ENCODE measurements at regions not wholly inside any gene's neighbourhood (a gene's known extent, or its start where the extent isn't known, plus 50 kb on each side); places are given as distances from the start of the nearest gene placed in this dataset.
A peak's percentile ranks its signal among the peaks of the same experiment; 100 is the strongest.

DNA sequence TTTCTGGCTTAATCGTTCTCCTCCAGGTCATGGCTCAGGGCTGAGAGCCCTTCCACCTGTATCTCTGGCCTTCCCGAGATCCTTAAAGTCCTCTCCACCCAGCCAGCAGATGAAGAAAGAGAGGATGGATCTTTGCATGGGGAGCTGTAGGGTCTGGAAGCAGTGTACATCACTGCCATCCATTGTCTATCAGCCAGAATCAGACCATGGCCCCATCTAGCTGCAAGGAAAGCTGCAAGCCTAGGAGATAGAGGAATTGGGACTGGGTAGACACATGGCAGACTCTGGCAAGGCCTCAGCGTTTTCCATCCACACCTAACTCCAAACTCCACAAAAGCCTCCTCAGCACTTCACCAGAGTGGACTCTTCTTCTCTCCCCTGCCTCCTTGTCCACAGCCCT, 113.8 kb upstream of the MAFB start:
- DNase-seq, result no peak
- Mint-ChIP-seq H3K4me3 (no peak overlapping the region), H3K4me1 (peaks cover 26% of the 10 kb centered on the region), H3K27me3 (ENCODE audit: low read depth, poor library complexity) (peaks cover 30% of the 10 kb centered on the region), H3K36me3 (ENCODE audit: low read depth) (no peaks in the 10 kb centered on the region), H3K27ac (no peak overlapping the region), H3K9me3 (no peaks in the 10 kb centered on the region)
- TF ChIP-seq, protein P1, sequence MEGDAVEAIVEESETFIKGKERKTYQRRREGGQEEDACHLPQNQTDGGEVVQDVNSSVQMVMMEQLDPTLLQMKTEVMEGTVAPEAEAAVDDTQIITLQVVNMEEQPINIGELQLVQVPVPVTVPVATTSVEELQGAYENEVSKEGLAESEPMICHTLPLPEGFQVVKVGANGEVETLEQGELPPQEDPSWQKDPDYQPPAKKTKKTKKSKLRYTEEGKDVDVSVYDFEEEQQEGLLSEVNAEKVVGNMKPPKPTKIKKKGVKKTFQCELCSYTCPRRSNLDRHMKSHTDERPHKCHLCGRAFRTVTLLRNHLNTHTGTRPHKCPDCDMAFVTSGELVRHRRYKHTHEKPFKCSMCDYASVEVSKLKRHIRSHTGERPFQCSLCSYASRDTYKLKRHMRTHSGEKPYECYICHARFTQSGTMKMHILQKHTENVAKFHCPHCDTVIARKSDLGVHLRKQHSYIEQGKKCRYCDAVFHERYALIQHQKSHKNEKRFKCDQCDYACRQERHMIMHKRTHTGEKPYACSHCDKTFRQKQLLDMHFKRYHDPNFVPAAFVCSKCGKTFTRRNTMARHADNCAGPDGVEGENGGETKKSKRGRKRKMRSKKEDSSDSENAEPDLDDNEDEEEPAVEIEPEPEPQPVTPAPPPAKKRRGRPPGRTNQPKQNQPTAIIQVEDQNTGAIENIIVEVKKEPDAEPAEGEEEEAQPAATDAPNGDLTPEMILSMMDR (IDR thresholded peaks at IDR 0.05), result no peak

DNA sequence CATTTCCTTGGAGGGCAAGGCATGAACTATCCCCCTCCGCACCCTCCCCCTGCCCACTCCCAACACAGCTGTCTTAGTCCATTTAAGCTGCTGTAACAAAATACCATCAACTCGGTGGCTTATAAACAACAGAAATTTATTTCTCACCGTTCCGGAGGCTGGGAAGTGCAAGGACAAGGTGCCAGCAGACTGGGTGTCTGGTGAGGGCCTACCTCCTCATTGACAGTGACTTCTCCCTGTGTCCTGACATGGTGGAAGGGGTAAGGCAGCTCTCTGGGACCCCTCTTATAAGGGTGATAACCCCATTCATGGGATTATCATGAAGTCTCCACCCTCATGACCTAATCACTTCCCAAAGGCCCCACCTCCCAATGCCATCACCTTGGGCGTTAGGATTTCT, 114.3 kb upstream of the MAFB start:
- Mint-ChIP-seq H3K9me3 (no peaks in the 10 kb centered on the region), H3K27me3 (ENCODE audit: low read depth, poor library complexity) (peaks cover 30% of the 10 kb centered on the region), H3K4me3 (no peak overlapping the region), H3K27ac (no peak overlapping the region), H3K36me3 (ENCODE audit: low read depth) (no peaks in the 10 kb centered on the region), H3K4me1 (peaks cover 29% of the 10 kb centered on the region)
- TF ChIP-seq, protein P1 (IDR thresholded peaks at IDR 0.05), result no peak
- DNase-seq, result no peak

DNA sequence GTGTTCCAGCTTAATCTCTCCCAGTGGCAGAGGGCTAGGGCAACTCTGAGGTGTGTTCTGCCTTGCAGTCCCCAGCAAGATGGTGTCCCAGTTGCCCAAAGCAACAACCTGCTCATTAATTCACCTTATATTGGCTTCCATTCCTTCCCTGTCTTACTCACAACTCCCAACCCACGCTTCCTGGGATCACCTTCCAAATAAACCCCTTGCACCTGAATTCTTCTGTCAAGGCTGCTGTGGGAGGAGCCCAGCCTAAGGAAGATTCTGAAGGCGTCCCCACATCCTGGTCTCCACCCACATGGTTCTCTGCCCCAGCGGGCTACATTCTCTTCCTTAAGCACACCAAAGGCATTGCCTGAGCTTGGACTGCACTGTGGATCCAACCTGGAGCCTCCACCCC, 116.6 kb upstream of the MAFB start:
- TF ChIP-seq, protein P1 (IDR thresholded peaks at IDR 0.05), result no peak
- H3K27me3 Mint-ChIP-seq (ENCODE audit: low read depth, poor library complexity), result peaks cover 37% of the 10 kb centered on the region
- no peaks in the 10 kb centered on the region for H3K36me3 Mint-ChIP-seq (ENCODE audit: low read depth)
- no peaks in the 10 kb centered on the region for H3K9me3 Mint-ChIP-seq
- no peak overlapping the region for H3K4me3 Mint-ChIP-seq
- no peak for DNase-seq
- H3K27ac Mint-ChIP-seq, result no peak overlapping the region
- H3K4me1 Mint-ChIP-seq, result peaks cover 44% of the 10 kb centered on the region

DNA sequence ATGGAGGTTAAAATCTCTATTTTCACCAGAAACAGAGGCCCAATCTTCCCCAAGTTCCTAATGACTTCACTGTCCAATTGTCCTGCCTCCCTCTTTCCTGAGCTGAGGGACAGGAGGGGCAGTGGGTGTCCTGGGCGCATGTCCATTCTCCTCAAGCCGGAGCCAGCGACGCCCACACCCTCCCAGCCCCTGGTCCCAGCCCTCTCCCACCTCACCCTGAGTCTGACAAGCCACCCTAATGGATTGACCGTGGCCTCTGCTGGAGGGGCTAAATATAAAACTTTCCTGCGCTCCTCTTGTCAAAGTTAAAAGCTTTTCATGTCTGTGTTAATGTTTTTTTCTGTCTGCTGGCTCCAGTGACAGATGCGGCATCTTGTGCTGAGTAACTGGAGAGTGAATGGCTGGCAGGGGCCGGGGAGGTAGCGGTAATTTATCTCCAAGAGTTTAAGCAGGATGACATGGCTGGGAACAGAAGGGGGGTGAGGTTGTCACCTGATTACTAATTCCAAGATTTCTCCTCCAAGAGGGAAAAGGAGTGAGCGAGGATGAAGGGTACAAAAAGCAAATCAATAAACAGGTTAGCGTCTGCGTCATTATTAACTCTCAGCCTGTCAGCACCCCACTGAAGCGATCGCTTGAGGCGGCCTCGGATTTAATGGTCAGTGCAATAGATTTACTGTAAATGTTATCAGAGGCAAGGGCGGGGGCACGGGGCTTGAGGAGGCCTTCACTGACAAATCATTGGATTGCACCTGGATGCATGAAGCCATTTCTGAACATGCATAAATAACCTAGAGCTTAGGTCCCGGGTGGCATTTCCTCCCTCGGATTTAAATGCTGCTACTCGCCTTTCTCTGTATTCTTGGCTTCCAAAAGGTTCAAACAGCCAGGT, 118.1 kb upstream of the MAFB start:
- Mint-ChIP-seq H3K4me3 (peak overlapping the region; percentile 36), H3K4me1 (peaks cover 44% of the 10 kb centered on the region), H3K9me3 (no peaks in the 10 kb centered on the region), H3K27ac (peak overlapping the region; percentile 75), H3K36me3 (ENCODE audit: low read depth) (no peaks in the 10 kb centered on the region), H3K27me3 (ENCODE audit: low read depth, poor library complexity) (peaks cover 27% of the 10 kb centered on the region)
- TF ChIP-seq, protein P1 (IDR thresholded peaks at IDR 0.05), result no peak
- peak; percentile 30 for DNase-seq

DNA sequence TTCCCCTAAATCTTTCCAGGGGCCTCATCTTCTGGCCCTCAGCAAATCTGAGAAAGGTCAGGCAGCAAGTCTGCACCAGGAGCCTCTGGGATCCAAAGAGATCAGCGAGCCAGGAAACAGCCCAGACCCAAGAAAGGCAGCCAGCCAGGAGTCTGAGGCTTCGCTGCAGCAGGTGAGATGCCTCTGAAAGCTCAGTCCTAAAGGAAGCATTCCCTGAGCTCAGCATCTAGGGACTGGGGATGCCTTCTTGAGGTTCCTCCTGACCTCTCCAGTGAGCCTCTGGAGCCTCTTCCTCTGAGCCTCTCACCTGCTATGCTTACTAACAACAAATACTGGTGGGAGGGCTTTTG, 118.8 kb upstream of the MAFB start:
- Mint-ChIP-seq H3K27ac (no peak overlapping the region), H3K27me3 (ENCODE audit: low read depth, poor library complexity) (peaks cover 24% of the 10 kb centered on the region), H3K4me1 (peaks cover 48% of the 10 kb centered on the region), H3K9me3 (no peaks in the 10 kb centered on the region), H3K36me3 (ENCODE audit: low read depth) (no peaks in the 10 kb centered on the region), H3K4me3 (no peak overlapping the region)
- TF ChIP-seq, protein P1 (IDR thresholded peaks at IDR 0.05), result no peak
- no peak for DNase-seq

DNA sequence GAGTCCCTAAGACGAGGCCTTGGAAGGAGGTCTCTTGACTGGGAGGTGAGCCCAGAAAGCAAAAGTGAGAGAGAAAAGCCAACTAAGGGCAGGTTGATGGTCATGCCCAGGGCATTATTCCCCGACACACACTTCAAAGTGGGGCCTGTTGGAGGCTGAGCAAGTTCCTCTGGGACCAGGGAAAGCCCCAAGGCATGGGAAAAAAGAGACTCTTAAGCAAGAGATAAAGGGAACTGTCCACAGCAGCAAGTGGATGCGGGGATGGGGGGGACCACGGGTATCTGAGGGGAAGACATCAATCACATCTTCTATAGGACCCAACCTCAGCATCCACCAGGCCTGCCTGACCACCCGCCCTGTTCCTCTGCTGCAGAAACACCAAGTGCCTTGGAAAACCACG, 119.9 kb upstream of the MAFB start:
- no peak for DNase-seq
- Mint-ChIP-seq H3K4me3 (no peak overlapping the region), H3K9me3 (no peaks in the 10 kb centered on the region), H3K4me1 (peaks cover 60% of the 10 kb centered on the region), H3K27ac (no peak overlapping the region), H3K27me3 (ENCODE audit: low read depth, poor library complexity) (peaks cover 17% of the 10 kb centered on the region), H3K36me3 (ENCODE audit: low read depth) (no peaks in the 10 kb centered on the region)
- TF ChIP-seq, protein P1 (IDR thresholded peaks at IDR 0.05), result no peak

Measured in nephron progenitor cell (in vitro differentiated cells).